ENCODE measurements at regions not wholly inside any gene's neighbourhood (a gene's known extent, or its start where the extent isn't known, plus 50 kb on each side); places are given as distances from the start of the nearest gene placed in this dataset.

GRCh38 chr2:111640480-111640879 is 243.5 kb downstream of the ANAPC1 start:
- no peaks in the 10 kb centered on the region for H3K9me3 ChIP-seq (ENCODE audit: control insufficient read depth, insufficient read depth, low read depth, low read length)
- no peak overlapping the region for H3K4me2 ChIP-seq (ENCODE audit: extremely low read depth, insufficient read depth, low read length)
- H2AFZ ChIP-seq (ENCODE audit: low read length) = no peak overlapping the region
- H3K9ac ChIP-seq (ENCODE audit: insufficient read depth, low read length) = no peak overlapping the region
- no peak for TF ChIP-seq CTCF (conservative IDR thresholded peaks at IDR 0.05 in 1 of 2, IDR thresholded peaks at IDR 0.05 in 1 of 2; ENCODE audit: low read depth in 1 of 2, low read length in 2 of 2)
- no peak for TF ChIP-seq EZH2 (IDR thresholded peaks at IDR 0.05; ENCODE audit: low read length, missing control alignments)
- no peaks in the 10 kb centered on the region for H4K20me1 ChIP-seq (ENCODE audit: control insufficient read depth, extremely low read depth, insufficient read depth, low read length)
- no peak overlapping the region for H3K27ac ChIP-seq (ENCODE audit: insufficient read depth, low read length)
- H3K27me3 ChIP-seq (ENCODE audit: control insufficient read depth, insufficient read depth, low read length) = no peaks in the 10 kb centered on the region
- no peaks in the 10 kb centered on the region for H3K4me1 ChIP-seq (ENCODE audit: control insufficient read depth, extremely low read depth, insufficient read depth, low read length)
- no peaks in the 10 kb centered on the region for H3K79me2 ChIP-seq (ENCODE audit: control insufficient read depth, insufficient read depth, low read length)
- no peak overlapping the region for H3K4me3 ChIP-seq (replicated peaks in 1 of 4; ENCODE audit: control extremely low read depth in 1 of 4, insufficient read depth in 1 of 4, low read depth in 3 of 4, low read length in 4 of 4)
- no peak for DNase-seq (ENCODE audit: low read depth in 2 of 2)
- no peaks in the 10 kb centered on the region for H3K36me3 ChIP-seq (ENCODE audit: control insufficient read depth, insufficient read depth, low read length)

- H3K4me2 ChIP-seq (ENCODE audit: extremely low read depth, insufficient read depth, low read length) = no peak overlapping the region
- no peaks in the 10 kb centered on the region for H3K79me2 ChIP-seq (ENCODE audit: control insufficient read depth, insufficient read depth, low read length)
- no peaks in the 10 kb centered on the region for H3K36me3 ChIP-seq (ENCODE audit: control insufficient read depth, insufficient read depth, low read length)
- H4K20me1 ChIP-seq (ENCODE audit: control insufficient read depth, extremely low read depth, insufficient read depth, low read length) = no peaks in the 10 kb centered on the region
- H3K9me3 ChIP-seq (ENCODE audit: control insufficient read depth, insufficient read depth, low read depth, low read length) = no peaks in the 10 kb centered on the region
- H3K4me1 ChIP-seq (ENCODE audit: control insufficient read depth, extremely low read depth, insufficient read depth, low read length) = no peaks in the 10 kb centered on the region
- no peaks in the 10 kb centered on the region for H3K27me3 ChIP-seq (ENCODE audit: control insufficient read depth, insufficient read depth, low read length)
- no peak overlapping the region for H2AFZ ChIP-seq (ENCODE audit: low read length)
- no peak for DNase-seq (ENCODE audit: low read depth in 2 of 2)
- H3K27ac ChIP-seq (ENCODE audit: insufficient read depth, low read length) = no peak overlapping the region
- H3K4me3 ChIP-seq (replicated peaks in 1 of 4; ENCODE audit: control extremely low read depth in 1 of 4, insufficient read depth in 1 of 4, low read depth in 3 of 4, low read length in 4 of 4) = no peak overlapping the region
- no peak overlapping the region for H3K9ac ChIP-seq (ENCODE audit: insufficient read depth, low read length)
- no peak for TF ChIP-seq EZH2 (IDR thresholded peaks at IDR 0.05; ENCODE audit: low read length, missing control alignments)
- TF ChIP-seq CTCF (conservative IDR thresholded peaks at IDR 0.05 in 1 of 2, IDR thresholded peaks at IDR 0.05 in 1 of 2; ENCODE audit: low read depth in 1 of 2, low read length in 2 of 2) = no peak
Measured at GRCh38 chr2:111642586-111643327, 241.2 kb downstream of the ANAPC1 start.

- H3K36me3 ChIP-seq (ENCODE audit: control insufficient read depth, insufficient read depth, low read length) = no peaks in the 10 kb centered on the region
- no peaks in the 10 kb centered on the region for H3K4me1 ChIP-seq (ENCODE audit: control insufficient read depth, extremely low read depth, insufficient read depth, low read length)
- H3K4me3 ChIP-seq (replicated peaks in 1 of 4; ENCODE audit: control extremely low read depth in 1 of 4, insufficient read depth in 1 of 4, low read depth in 3 of 4, low read length in 4 of 4) = no peak overlapping the region
- DNase-seq (ENCODE audit: low read depth in 2 of 2) = no peak
- H2AFZ ChIP-seq (ENCODE audit: low read length) = no peak overlapping the region
- no peaks in the 10 kb centered on the region for H3K27me3 ChIP-seq (ENCODE audit: control insufficient read depth, insufficient read depth, low read length)
- H3K9ac ChIP-seq (ENCODE audit: insufficient read depth, low read length) = no peak overlapping the region
- no peaks in the 10 kb centered on the region for H3K9me3 ChIP-seq (ENCODE audit: control insufficient read depth, insufficient read depth, low read depth, low read length)
- TF ChIP-seq CTCF (conservative IDR thresholded peaks at IDR 0.05 in 1 of 2, IDR thresholded peaks at IDR 0.05 in 1 of 2; ENCODE audit: low read depth in 1 of 2, low read length in 2 of 2) = no peak
- TF ChIP-seq EZH2 (IDR thresholded peaks at IDR 0.05; ENCODE audit: low read length, missing control alignments) = no peak
- H4K20me1 ChIP-seq (ENCODE audit: control insufficient read depth, extremely low read depth, insufficient read depth, low read length) = no peaks in the 10 kb centered on the region
- H3K79me2 ChIP-seq (ENCODE audit: control insufficient read depth, insufficient read depth, low read length) = no peaks in the 10 kb centered on the region
- H3K27ac ChIP-seq (ENCODE audit: insufficient read depth, low read length) = no peak overlapping the region
- no peak overlapping the region for H3K4me2 ChIP-seq (ENCODE audit: extremely low read depth, insufficient read depth, low read length)
Measured at GRCh38 chr2:111643759-111644158, 240.2 kb downstream of the ANAPC1 start.
